Esophagus (tissue), 2 donors: ENCODE measurements at regions not wholly inside any gene's neighbourhood (a gene's known extent, or its start where the extent isn't known, plus 50 kb on each side); places are given as distances from the start of the nearest gene placed in this dataset.
"Not testable (repeated sequence)": the region's sequence is repeated elsewhere in the genome, so short reads cannot be mapped to it uniquely, and the experiment has no call there.

Experiments used
- H3K27ac ChIP-seq, 2 donors: one replicate each; pipeline ENCODE4 v1.5.1; 2013; ENCODE audit warnings: low read depth in 2 of 2, mild to moderate bottlenecking in 2 of 2, inconsistent platforms in 1 of 2, low read length in 1 of 2, moderate library complexity in 1 of 2
- H3K27me3 ChIP-seq, 2 donors: one replicate each; pipeline ENCODE4 v1.6.1; 2013; ENCODE audit warnings: low read length in 2 of 2, control low read depth in 1 of 2, mild to moderate bottlenecking in 1 of 2; ENCODE audit not compliant: insufficient read depth in 2 of 2, control insufficient read depth in 1 of 2
- H3K36me3 ChIP-seq, 2 donors: one replicate each; pipeline ENCODE4 v1.6.1; 2013; ENCODE audit warnings: low read length in 1 of 2; ENCODE audit not compliant: control insufficient read depth in 2 of 2, insufficient read depth in 2 of 2
- H3K4me1 ChIP-seq, 2 donors: one replicate each; pipeline ENCODE4 v1.6.1; 2013; ENCODE audit warnings: low read length in 1 of 2; ENCODE audit not compliant: control insufficient read depth in 2 of 2, insufficient read depth in 2 of 2
- H3K4me3 ChIP-seq, 2 donors: one replicate each; pipeline ENCODE4 v1.5.1; 2013; ENCODE audit warnings: low read length in 2 of 2, mild to moderate bottlenecking in 2 of 2, low read depth in 1 of 2, moderate library complexity in 1 of 2
- H3K9me3 ChIP-seq, 2 donors: one replicate each; pipeline ENCODE4 v1.6.1; 2013; ENCODE audit warnings: mild to moderate bottlenecking in 2 of 2, low read depth in 1 of 2, low read length in 1 of 2, moderate library complexity in 1 of 2; ENCODE audit not compliant: control insufficient read depth in 2 of 2, insufficient read depth in 1 of 2
- WGBS, 2 donors: extraction: QIAGEN DNeasy Blood & Tissue Kit; methylation state at CpG; one replicate each; pipeline ENCODE4 v1.1.7; 2013; 5-methylcytosine and 5-hydroxymethylcytosine counted together
- donor health status: healthy with polysubstance abuse.
- donor health status: Bipolar disorder and iron deficiency.

- Histone ChIP-seq H3K27me3 (peaks cover 0 to 2% of the 10 kb centered on the region in 2 donors), H3K36me3 (no peaks in the 10 kb centered on the region), H3K27ac (no peak overlapping the region), H3K9me3 (peaks cover 0 to 5% of the 10 kb centered on the region in 2 donors), H3K4me3 (no peak overlapping the region), H3K4me1 (peaks cover 0 to 3% of the 10 kb centered on the region in 2 donors)
- WGBS, 2 donors = 77 to 82% methylated on average over 15 of the region's 15 CpGs
Measured at GRCh38 chr12:131572626-131573025, 138.3 kb upstream of the SFSWAP start.

- H3K9me3 ChIP-seq = peaks cover 0 to 5% of the 10 kb centered on the region in 2 donors
- H3K4me3 ChIP-seq = no peak overlapping the region
- H3K27ac ChIP-seq = no peak overlapping the region
- H3K36me3 ChIP-seq = no peaks in the 10 kb centered on the region
- H3K4me1 ChIP-seq = peaks cover 0 to 3% of the 10 kb centered on the region in 2 donors
- H3K27me3 ChIP-seq = peaks cover 2 to 6% of the 10 kb centered on the region in 2 donors
- WGBS, 2 donors = 63 to 64% methylated on average over 26 of the region's 26 CpGs
Measured at GRCh38 chr12:131573631-131574394, 137.1 kb upstream of the SFSWAP start.

- peaks cover 0 to 3% of the 10 kb centered on the region in 2 donors for H3K4me1 ChIP-seq
- peaks cover 0 to 5% of the 10 kb centered on the region in 2 donors for H3K9me3 ChIP-seq
- peaks cover 2 to 6% of the 10 kb centered on the region in 2 donors for H3K27me3 ChIP-seq
- WGBS, 2 donors = 42 to 46% methylated on average over 10 of the region's 10 CpGs
- no peak overlapping the region for H3K27ac ChIP-seq
- H3K36me3 ChIP-seq = no peaks in the 10 kb centered on the region
- no peak overlapping the region for H3K4me3 ChIP-seq
Measured at GRCh38 chr12:131574395-131574771, 136.5 kb upstream of the SFSWAP start.

- WGBS, 2 donors = 85 to 90% methylated on average over 4 of the region's 4 CpGs
- Histone ChIP-seq H3K27ac (no peak overlapping the region), H3K36me3 (no peaks in the 10 kb centered on the region), H3K4me1 (peaks cover 0 to 3% of the 10 kb centered on the region in 2 donors), H3K27me3 (peaks cover 2 to 6% of the 10 kb centered on the region in 2 donors), H3K9me3 (peaks cover 0 to 5% of the 10 kb centered on the region in 2 donors), H3K4me3 (no peak overlapping the region)
Measured at GRCh38 chr12:131575371-131575770, 135.5 kb upstream of the SFSWAP start.

- H3K27ac ChIP-seq, H3K9me3 ChIP-seq, H3K4me3 ChIP-seq, H3K27me3 ChIP-seq, H3K36me3 ChIP-seq, H3K4me1 ChIP-seq: not testable (repeated sequence)
- WGBS, 2 donors = 85 to 97% methylated on average over 13 of the region's 17 CpGs
Measured at GRCh38 chr12:131576734-131577133, 134.2 kb upstream of the SFSWAP start.

- Histone ChIP-seq H3K4me1 (peaks cover 0 to 3% of the 10 kb centered on the region in 2 donors), H3K36me3 (no peaks in the 10 kb centered on the region), H3K27me3 (peaks cover 0 to 6% of the 10 kb centered on the region in 2 donors), H3K27ac (no peak overlapping the region), H3K9me3 (peaks cover 0 to 5% of the 10 kb centered on the region in 2 donors), H3K4me3 (no peak overlapping the region)
- 46 to 51% methylated on average over 6 of the region's 6 CpGs for whole genome bisulfite sequencing, 2 donors
Measured at GRCh38 chr12:131577766-131578165, 133.1 kb upstream of the SFSWAP start.

GRCh38 chr12:131578828-131579470 lies 131.9 kb upstream of the SFSWAP start:
- H3K4me1 ChIP-seq = no peaks in the 10 kb centered on the region
- no peaks in the 10 kb centered on the region for H3K36me3 ChIP-seq
- H3K27ac ChIP-seq = no peak overlapping the region
- H3K4me3 ChIP-seq = no peak overlapping the region
- WGBS, 2 donors = 57 to 60% methylated on average over 11 of the region's 11 CpGs
- peaks cover 0 to 5% of the 10 kb centered on the region in 2 donors for H3K9me3 ChIP-seq
- H3K27me3 ChIP-seq = peaks cover 0 to 6% of the 10 kb centered on the region in 2 donors

GRCh38 chr12:131583090-131583712 lies 127.7 kb upstream of the SFSWAP start:
- 67% methylated on average over 20 of the region's 20 CpGs for WGBS, 2 donors
- Histone ChIP-seq H3K9me3 (peaks cover 0 to 13% of the 10 kb centered on the region in 2 donors), H3K27me3 (peaks cover 0 to under 1% of the 10 kb centered on the region in 2 donors)

GRCh38 chr12:131586269-131586668 lies 124.6 kb upstream of the SFSWAP start:
- 87 to 88% methylated on average over 9 of the region's 9 CpGs for WGBS, 2 donors
- H3K27me3 ChIP-seq = no peaks in the 10 kb centered on the region
- peaks cover 0 to 2% of the 10 kb centered on the region in 2 donors for H3K4me1 ChIP-seq
- H3K36me3 ChIP-seq = no peaks in the 10 kb centered on the region
- no peak overlapping the region for H3K4me3 ChIP-seq
- peaks cover 0 to 13% of the 10 kb centered on the region in 2 donors for H3K9me3 ChIP-seq
- no peak overlapping the region for H3K27ac ChIP-seq

More at GRCh38 chr12:131583090-131583712, 127.7 kb upstream of the SFSWAP start:
- H3K27ac ChIP-seq = no peak overlapping the region
- no peaks in the 10 kb centered on the region for H3K4me1 ChIP-seq
- H3K36me3 ChIP-seq = no peaks in the 10 kb centered on the region
- H3K4me3 ChIP-seq = no peak overlapping the region
